ENCODE measurements at regions not wholly inside any gene's neighbourhood (a gene's known extent, or its start where the extent isn't known, plus 50 kb on each side); places are given as distances from the start of the nearest gene placed in this dataset.
A peak's percentile ranks its signal among the peaks of the same experiment; 100 is the strongest.
"Not testable (repeated sequence)": the region's sequence is repeated elsewhere in the genome, so short reads cannot be mapped to it uniquely, and the experiment has no call there.

- DNase-seq, result no peak
Observed at GRCh38 chr15:70387081-70387480, 289.4 kb upstream of the TLE3 start.

DNA sequence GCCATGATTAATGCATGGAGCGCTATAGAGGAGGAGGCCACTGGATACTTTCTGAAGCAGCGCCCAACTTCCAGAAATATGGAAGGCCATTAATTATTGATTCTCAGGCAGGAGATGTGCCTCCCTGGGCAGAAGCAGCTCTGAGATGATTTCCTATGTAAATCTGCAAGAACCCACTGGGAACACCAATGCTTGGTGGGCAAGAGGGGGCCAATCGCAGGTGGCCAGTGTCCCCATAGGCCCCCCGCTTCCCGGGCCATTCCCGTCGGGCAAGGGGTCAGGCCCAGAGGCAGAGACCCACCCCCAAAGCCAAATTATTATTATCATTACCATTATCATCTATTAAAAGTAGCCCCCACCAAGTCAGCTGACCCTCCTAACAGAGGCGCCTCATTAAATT, 288.0 kb upstream of the TLE3 start:
- DNase-seq, result no peak

- no peak for DNase-seq
Observed at GRCh38 chr15:70385052-70385451, 287.3 kb upstream of the TLE3 start.

DNA sequence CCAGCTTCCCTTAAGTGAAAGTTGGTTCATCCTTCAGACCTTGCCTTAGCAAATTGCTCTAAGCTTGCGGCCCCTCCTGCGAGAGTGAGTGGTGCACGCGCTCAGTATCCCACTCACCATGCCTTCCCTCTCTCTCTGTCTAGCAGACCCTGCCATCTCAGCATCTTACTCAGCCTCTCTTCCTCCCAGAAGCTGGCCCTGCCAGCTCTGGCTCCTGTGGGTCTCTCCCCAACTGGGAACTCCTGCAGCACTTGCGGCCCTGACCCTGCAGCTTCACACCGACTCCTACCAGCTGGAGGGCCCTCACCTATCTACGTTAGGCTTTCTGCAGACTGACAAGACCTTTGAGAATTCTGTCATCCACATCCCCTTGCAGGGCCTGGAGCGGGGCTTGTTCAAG, 286.1 kb upstream of the TLE3 start:
- no peak for DNase-seq

DNA sequence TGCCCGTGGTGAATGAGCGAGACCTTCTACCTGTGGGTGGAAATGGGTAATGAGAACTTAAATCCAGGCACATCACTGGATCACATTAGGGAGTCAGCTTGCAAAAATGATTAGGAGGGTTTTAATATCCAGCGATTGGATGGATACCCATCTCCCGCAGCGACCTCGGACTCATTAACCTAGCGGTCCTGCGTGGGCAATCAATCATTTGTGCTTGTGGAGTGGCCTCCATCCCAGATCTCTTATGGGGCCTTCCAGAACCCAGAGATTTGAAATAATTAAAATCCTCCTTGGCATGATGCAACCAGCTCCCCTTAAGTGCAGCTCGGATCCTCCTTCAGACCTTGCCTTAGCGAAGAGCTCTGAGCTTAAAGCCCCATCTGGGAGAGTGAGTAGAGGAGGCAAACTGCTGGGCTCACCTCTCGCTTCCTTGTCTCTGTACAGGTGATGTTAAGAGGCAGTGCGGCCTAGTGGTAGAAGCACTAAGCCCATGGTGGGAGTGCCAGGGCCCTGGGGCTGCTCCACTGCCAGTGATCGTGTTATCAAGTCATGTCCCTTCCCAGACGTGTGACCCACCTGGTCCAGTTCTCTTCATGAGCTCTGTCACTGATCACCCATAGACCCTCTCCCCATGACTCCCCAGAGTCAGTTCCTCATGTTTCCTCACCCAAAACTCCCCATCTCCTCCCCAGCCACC, 285.2 kb upstream of the TLE3 start:
- no peak for DNase-seq

DNA sequence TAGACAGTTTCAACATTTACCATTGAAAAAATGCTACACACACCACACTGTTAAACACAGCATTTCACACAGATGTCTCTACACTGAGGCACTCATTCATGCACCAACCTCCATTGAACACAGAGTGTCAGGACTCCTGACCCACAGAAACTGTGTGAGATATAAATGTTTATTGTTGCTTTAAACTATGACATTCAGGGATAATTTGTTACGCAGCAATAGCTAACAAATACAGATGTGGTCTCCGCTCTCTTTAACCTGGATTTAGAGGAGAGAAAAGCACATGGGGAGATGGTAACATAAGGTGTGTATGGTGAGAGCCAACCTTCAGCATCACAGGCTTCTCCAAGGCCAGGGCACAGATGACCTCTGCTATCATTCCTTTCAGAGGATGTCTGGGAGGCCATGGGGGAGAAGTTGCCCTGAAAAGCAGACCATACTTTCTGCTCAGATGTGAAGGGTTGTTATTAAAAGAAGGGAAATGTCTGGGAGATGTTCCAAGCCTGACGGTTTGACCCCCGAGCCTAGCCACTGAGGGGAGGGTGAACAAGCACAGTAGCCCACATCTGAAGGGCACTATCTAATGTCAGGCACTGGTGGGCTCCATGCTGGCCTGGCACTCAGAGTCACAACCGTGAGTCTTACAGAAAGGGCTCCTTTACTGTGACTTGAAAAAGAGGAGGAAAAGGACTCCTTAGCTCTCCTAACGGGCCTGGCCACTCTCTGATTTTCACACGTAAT, 284.5 kb upstream of the TLE3 start:
- no peak for DNase-seq

DNA sequence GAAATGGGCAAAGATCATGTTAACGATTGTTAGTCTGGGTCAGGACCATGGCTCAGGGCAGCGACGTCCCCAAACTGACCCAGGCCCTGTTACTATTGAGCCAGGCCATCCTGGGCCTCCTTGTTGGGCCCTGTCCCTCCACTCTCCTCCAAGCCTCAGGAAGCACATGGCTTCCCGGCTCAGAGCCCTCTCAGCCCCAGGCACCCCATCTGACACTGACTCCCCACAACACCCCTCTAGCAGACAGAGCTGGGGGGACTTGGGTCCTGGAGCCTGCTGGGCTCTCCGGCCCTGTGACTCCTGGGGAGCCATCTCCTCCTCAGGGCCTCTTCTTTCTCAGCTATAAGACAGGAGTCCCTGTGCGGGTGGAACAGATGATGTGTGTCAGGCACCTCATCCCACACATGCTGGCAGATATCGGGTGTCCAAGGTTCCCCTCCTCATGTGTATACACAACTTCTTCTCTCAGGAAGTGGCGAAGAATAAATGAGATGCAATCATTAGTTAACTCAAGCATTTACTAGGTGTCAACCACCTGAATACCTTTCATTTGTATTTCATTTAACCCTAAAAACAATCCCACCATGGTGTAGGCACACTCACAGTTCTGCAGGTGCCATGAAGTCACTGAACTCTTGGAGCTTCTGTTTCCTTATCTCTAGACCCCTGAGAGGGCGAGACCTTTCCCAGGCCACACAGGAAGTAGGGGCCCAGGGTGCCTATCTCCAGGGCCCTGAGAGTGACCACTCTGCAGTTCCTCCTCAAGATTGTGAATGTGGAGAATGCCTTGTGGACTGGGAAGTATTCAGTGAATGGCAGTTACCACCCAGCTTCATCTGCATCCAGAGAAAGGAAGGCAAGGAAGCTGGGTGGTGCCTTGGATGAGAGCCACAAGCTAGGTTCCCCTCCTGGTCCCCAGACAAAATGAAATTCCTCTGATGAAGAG, 282.5 kb upstream of the TLE3 start:
- DNase-seq, result no peak

- no peak for DNase-seq
Observed at GRCh38 chr15:70379134-70379533, 281.4 kb upstream of the TLE3 start.

DNA sequence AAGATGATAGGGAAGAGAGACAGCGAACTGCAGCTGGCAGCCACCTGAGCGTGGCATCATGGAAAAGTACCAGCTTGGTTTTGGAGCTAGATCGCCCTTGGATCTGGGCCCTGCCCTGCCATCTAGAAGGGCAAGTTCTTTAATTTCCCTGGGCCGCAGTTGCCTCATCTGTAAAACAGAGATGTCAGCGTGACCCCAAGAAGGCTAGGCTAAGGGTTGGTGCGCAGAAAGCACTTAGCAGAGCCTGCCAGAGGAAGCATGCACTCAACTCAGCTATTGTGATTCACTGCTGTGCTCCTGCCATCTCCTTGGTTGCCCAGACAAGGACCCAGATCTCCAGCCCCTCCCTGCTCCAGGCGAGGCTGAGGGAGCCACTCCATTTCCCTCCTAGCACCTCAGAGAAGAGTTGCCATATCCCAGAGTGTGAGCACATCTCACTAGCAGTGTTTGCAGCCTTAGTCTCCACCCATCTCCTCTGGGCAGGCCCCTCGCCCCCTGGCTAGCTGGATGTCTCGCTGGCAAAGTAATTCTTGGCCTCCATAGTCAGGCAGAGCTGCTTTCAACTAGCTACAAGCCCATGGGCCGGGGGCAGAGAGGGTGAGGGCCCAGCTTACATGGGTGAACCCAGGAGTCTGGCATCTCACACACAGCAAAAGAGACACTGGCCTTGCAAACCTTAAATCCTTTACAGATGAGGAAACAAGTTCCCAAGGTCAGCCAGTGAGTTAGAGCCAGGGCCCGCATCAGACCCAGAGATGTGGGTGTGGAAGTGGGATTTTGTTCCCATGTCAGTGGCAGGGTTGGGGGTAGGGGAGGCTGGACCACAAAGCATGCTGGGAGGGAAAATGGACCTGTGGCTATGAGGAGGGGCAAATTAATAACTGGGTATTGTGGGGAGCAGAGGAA, 280.7 kb upstream of the TLE3 start:
- no peak for DNase-seq

GRCh38 chr15:70376929-70377691, 279.4 kb upstream of the TLE3 start:
- peak; percentile 27 to 44 for DNase-seq

DNA sequence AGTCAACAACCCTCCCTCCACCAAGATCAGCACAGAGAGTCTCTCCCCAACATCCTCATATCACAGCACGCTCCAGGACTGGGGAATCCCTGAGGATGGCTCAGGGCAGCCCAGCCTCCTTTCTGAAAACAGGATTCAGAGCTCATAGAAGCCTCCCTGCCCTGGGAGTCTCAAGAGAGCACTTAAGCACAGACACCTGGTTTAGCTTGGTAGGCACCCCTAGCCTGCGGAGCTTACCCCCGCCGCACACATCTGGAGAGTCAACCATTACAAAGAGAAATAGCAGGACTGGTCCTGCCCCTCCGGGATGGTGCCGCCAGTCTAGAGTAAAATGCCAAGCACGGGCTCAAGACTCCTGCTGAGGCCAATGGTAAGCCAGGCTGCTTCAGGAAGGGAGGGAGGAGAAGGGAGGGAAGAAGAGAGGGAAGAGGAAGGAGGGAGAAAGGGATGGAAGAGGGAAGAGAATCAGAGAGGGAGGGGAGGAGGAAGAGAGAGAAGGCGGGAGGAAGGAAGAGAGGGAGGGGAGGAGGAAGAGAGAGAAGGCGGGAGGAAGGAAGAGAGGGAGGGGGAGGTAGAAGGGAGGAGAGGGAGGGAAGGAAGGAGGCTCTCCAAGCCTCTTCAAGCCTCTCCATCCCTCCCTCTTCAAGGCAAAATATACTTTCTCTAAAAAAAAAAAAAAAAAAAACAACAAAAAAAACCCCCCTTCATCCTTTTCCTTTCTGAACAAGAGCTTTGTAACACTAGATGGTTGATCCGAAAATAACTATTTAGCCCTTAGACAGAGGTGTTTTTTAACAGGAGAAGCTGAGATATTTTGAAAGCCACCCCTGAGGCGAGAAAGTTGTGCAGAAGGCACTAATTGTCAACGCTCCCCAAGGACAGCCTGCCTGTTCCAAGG, 278.6 kb upstream of the TLE3 start:
- DNase-seq, result no peak

- DNase-seq, result no peak
Observed at GRCh38 chr15:70375586-70375985, 277.9 kb upstream of the TLE3 start.

DNA sequence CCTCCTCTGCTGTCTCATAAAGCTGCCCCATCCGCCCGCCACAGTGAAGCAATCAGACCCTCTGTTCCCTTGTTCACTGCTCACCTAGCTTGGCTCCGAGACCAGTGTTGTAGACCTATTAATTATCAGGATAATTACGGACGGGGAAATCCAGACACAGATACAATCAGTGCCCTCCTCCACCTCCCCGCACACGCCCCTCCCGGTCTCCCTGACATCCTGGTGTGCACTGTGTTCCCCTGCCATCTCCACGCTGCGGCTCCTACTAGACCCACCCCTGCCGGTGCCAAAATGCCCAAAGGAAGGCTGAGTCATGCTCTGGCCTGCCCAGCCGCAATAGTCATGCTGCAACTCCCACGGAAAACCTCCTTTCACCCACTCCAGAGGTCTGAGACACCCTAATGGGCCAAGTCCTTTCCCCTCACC, 277.3 kb upstream of the TLE3 start:
- peak in 1 of 2 donors; percentile 21 for DNase-seq

- no peak for DNase-seq
Observed at GRCh38 chr15:70374096-70374495, 276.4 kb upstream of the TLE3 start.

DNA sequence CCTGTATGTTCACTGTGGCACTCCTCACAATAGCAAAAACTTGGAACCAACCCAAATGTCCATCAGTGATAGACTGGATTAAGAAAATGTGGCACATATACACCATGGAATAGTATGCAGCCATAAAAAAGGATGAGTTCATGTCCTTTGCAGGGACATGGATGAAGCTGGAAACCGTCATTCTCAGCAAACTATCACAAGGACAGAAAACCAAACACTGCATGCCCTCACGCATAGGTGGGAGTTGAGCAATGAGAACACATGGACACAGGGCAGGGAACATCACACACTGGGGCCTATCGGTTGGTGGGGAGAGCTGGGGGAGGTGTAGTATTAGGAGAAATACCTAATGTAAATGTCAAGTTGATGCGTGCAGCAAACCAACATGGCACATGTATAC, 275.7 kb upstream of the TLE3 start:
- DNase-seq, result not testable (repeated sequence)

- DNase-seq, result not testable (repeated sequence)
Observed at GRCh38 chr15:70367913-70368705, 270.4 kb upstream of the TLE3 start.

DNA sequence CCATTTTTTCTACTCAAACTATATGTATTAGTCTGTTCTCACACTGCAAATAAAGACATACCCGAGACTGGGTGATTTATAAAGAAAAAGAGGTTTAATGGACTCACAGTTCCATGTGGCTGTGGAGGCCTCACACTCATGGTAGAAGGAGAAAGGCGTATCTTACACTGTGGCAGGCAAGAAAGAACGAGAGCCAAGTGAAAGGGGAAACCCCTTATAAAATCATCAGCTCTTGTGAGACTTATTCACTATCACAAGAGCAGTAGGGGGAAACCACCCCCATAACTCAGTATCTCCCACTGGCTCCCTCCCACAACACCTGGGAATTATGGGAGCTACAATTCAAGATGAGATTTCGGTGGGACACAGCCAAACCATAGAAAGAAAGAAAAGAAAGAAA, 266.3 kb upstream of the TLE3 start:
- peak; percentile 37 to 44 for DNase-seq

- DNase-seq, result peak; percentile 20 to 41
Observed at GRCh38 chr15:70362886-70363285, 265.2 kb upstream of the TLE3 start.

DNA sequence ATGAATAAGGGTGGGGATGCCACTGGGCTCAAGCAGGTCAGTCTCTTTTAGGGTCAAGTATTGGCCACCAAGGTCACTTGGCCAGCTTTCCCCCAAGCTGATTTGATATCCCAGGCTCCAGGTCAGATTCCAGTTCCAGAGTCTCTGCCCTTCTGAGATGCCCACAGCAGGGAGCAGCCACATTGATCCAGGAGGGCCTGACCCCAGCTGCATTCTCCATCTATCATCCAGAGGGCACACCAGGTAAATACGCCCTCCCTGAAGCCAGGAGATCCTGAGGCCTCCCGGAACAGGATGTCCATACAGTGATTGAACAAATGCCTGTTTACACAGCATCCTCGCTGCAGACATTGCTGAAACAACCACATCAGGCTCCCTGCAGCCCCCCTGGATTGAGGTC, 264.6 kb upstream of the TLE3 start:
- no peak for DNase-seq

Data from inflammatory macrophage (primary cell).